GM04503 (cell line): ENCODE measurements at regions not wholly inside any gene's neighbourhood (a gene's known extent, or its start where the extent isn't known, plus 50 kb on each side); places are given as distances from the start of the nearest gene placed in this dataset.
A peak's percentile ranks its signal among the peaks of the same experiment; 100 is the strongest.

Source experiments
- DNase-seq: peaks from one replicate; pipeline ENCODE4 v3.0.0-alpha.2; 2012; ENCODE audit warnings: low read depth

DNA sequence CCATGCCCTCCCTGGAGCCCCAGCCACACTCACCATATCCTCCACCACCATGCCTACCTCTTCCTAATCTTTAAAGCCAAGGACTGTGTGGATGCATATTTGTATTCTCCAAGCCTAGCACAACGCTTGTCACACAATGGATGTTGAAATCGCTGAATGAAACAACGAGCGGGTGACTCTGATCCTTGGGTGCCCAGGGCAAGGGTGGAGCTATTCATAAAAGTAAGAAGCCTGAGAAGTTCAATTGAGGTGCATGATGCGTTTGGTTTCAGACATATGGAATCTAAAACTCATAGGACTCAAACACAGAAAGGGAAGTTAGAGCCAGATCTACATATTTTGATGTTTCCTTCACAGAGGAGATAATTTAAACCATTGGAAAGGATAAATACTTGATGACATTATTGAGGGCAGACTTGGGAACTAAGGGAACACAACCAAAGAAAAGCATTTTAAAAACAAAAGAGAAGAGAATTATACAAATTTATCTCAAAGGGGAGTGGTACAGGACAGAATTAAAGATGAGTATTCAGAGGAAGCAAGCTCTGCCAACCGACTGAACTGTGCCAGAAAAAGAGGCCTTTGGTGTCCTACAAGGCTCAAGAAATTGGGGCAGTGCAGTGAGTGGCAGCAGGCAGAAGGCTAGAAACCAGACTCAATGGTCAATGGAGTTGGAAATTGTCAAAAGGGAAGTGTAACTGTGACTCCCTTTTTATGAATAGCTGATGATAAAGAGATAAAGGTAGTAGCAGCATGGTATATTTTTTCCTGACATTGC is 200.6 kb upstream of the NCKAP5 start:
- DNase-seq, result no peak

DNA sequence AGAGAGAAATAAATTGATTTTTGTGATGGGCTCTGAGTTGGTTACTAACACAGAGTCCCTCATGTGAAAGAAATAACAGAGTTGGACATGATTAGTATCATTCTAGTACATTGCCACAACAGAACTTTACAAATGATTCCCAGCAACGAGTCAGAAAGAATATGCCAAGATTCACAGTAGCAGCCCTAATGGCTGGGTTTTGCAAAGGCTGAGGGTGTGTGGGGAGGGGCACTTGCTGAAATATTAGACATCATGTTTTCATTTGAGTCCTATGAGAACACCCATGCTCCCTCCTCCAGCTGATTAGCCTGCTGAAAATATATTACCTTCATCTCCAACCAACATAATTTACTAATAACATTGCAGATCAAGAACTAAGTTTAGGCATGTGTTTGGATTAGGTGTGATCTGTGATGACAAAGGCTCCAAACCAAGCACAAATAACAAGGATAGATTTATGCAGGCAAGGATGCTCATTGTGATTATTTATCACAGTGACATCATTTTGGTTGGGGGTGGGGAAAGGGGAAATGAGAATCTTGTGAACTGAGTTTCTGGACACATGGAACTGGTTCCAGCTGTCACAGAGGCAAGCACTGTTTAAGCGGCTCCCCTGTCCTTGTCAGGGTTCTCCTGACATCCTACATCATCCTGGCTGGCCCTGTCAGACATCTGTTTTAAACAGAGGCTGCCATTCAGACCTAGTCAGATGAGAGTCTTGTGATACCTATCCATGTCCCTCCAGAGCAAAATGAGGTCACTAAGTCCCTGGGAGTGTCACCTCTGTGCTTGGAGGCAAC is 205.8 kb upstream of the NCKAP5 start:
- no peak for DNase-seq

DNA sequence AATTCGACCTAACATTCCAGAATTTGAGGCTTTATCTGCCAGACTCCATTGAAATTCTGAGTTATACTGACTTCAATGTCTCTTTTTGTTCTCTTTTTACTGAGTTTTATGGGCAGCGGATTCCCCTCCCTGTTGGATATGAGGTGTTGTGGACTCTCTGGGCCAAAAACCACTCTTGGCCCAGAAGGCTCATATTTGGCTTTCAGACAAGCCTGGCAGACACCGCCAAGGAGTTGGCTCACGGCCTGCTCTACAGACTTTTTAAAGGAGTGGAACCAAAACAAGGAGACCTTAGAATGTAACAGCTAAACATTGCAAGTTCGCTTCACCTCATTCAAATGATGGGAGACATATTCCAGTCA is 206.4 kb upstream of the NCKAP5 start:
- no peak for DNase-seq

DNA sequence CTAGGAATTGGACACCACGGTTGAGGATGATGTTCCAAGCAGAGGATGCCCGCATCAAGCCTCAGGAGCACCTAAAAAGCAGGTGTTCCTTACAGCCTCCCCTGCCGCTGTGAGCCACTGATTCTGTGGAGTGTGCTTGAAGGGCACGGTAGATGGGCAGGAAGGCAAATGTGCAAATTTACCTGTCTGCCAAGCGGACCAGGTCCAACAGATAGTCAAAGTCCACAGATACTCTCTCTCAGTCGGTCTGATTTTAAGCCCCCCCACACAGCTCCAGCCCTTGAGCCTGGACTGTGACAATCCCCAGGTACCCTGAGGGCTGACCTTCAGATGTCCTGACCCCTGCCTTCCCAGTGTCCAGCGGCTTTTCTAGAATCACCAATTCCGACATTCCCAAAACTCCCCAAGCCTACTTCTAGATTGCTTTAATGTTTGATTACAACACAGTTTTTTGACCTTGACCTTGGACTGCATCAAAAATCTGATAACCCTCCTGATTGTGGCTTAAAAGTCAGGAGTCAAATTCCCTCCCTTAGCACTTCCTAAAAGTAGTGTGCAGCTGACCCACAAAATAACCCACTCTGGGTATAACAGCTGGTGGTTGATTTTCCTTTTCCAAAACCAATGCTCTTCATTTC is 208.8 kb upstream of the NCKAP5 start:
- DNase-seq, result no peak

DNA sequence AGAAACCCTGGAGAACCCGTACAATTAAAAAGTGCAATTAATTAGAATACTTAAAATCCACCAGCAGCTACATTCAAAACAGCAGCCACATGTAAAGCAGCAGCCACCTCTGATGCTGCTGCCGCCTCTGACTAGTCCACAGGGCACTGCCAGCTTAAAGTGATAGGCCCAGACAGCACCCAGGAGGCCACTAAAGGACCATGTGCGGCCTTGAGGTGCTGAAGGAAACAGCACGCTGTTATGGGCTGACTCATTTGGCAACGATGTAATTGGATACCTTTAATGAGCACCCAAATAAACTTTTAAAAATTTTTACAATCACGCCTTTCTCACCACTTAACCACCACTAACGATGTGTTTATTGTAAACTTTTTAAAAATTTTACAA is 209.3 kb upstream of the NCKAP5 start:
- no peak for DNase-seq

DNA sequence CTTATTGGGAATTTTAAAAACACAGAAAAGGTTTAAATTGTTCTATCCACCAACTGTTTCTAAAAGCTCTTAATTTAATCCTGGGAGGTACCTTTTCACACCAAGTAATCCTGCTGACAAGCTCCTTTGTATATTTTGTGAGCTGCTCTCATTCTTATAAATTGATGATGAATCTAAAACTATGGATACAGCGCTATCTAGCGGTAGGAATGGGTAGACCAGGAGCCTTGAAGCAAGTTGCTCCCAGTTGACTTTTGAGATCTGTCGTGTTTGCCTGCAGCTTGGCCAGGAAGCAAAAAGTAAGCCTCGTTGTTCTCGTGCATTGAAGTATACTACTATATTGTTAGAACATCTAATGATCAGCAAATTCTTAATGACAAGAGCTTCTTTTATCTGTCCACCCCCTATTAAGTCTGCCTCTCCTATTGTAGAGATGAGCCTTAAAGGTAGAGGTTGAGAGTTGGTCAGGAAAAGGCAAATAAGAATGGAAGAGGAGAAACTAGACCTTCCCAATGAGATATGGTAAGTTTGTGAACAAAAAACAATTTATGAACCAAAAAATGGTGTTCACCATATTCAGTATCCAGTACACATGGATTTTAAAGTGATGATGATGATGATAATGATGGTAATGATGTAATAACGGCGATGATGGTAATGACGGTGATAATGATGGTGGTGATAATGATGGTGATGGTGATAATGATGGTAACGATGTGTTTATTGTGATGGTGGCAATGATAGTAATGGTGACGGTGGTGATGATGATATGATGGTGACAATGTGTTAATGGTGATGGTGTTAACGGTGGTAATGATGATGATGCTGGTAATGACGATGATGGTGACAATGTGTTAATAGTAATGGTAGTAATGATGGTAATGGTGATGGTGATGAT is 212.1 kb upstream of the NCKAP5 start:
- no peak for DNase-seq

DNA sequence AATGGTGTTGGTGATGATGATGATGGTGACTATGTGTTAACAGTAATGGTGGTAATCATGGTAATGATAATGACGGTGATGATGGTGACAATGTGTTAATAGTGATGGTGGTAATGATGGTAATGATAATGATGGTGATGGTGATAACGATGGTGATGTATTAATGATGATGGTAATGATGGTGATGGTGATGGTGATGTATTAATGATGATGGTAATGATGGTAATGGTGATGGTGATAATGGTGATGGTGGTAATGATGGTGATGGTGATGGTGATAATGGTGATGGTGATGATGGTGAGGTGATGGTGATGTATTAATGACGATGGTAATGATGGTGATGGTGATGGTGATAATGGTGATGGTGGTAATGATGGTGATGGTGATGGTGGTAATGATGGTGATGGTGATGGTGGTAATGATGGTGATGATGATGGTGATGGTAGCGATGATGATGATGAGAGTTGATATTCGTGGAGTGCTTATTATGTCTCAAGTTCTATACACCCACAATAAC is 212.8 kb upstream of the NCKAP5 start:
- no peak for DNase-seq

DNA sequence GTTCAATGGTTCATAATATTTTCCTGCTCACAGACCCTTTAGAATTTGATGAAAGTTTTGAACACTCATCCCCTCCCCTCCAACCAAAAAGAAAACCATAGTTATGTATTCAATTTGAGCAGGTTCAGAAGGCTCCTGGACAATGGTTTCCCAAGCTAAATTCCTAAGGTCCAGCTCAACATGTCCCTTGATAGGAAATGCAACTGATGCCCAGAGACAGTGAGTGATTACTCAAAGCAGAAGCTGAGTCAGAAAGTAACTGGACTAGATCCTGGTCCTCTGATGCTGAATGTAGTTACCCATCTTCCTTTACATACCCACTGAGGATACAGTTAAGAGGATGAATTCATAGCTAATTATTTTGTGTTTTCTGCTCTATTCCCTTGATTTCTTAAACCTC is 218.9 kb upstream of the NCKAP5 start:
- peak; percentile 51 for DNase-seq

DNA sequence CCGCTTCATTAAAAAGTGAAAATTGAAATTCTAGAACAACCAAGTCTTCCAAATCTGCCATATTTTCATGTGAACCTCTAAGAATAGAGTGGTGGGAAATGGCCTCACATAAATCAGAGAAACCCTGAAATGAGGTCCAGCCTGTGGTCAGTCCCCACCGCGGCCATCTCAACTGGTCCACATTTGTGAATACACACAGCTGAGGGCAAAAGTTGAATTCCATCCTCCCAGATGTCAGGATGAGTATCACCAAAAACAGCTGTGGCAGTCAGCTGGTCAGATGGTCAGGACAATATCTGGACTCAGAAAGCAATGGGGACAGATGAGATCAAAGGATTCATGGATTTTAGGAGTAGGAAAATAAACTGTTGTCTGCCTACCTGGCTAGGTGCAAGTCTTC is 219.4 kb upstream of the NCKAP5 start:
- no peak for DNase-seq

DNA sequence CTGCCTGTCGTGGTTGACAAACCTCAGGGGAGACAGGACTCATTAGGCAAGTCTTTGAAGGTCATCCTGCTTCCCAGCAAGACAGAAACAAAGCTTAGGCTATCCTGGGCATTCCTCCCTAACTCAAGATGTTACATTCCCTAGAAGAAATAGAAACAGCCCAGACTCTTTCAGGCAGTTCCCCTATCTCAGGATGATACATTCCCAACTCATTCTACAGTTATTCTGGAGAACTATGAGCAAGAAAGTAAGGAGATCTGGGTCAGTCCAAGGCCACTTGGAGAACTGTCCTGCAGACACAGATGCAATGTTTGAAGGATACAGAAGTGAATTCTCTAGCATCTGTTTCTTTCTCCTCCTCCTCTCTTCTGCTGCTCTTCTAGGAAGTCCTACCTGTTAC is 220.1 kb upstream of the NCKAP5 start:
- DNase-seq, result no peak

DNA sequence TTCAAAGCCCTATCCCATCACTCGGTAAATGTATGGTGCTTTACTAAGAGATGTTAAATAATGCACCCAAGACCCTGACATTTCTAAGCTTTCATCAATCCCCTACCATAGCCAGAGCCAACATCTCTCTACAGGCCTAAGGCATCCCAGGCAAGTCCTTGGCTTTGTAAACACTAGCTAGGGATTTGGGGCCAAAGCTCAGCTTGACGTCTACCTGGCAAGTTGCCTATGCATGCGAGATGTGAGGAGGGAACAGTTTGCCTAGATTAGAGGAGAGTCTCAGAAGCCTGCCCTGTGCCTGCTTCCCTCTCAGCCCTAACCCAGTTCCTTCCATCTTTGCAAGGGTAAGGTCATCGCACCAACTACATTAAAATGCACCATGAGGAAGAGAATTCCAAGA is 221.5 kb upstream of the NCKAP5 start:
- no peak for DNase-seq

DNA sequence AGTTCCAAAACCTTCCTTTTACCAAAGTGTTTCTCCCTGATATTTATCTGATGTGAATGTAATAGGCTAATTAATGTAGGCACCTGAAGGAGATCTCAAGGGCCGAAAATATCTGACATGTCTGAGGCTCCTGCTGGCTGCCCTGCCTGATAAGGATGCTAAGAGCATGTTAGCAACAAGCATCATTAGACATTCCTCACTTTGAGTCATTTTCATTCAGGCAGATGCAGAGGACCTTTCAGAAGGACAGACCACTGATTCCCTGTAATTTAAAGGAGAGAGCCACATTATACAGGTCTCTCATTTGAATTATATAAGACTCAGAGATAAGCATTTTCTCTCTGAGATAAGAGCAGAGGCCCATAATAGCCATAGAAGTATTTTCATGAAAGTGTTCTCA is 222.4 kb upstream of the NCKAP5 start:
- no peak for DNase-seq

DNA sequence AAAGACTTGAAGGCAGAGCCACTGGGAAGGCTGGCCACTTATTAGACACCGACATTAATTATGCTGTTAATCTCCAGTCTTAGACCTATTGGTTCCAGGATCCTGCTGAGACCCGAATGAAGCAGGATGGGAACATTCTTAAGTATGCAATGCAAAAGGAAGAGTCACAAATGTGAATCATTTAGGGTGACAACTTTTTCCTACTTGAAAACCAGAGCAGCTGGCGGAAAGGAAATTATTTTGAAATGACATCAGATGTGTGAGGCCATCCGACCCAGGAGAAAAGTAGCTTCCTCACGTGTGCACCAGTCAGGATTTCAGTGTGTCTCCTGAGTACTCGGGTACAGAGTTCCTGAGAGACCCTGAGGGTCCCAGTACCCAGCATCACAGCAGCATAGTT is 222.9 kb upstream of the NCKAP5 start:
- DNase-seq, result peak; percentile 63

DNA sequence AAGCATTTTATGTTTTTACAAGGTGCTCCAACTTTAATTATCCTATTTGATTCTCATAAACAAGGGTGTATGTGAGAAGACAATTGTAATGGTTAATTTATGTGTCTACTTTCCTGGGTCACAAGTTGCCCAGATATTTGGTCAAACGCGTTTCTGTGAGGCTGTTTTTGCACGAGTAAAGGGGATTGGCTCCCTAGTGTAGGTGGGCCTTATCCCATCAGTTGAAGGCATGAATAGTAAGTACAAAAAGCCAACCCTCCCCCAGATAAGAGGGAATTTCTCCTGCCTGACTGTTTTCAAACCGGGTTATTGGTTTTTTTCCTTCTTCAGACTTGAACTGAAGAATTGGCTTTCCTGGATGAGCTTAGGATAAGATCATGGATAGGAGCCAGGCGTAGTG is 224.0 kb upstream of the NCKAP5 start:
- no peak for DNase-seq

DNA sequence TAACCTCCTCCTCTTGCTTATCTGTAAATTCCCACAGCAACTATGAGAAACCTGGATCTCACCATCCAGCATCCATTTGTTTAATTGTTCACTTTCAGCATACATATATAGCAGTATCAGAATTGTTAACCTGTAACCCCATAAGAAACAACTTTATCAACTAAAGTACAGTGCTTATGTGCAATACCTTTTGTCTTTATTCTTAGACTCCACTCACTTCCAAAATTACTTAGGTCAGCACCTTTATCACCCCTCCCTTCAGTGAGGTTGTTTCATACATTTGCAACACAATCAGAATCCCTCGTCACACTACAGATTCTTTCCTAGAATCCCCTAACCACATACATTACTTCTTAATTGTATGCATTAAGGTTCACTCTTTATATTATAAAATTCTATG is 225.9 kb upstream of the NCKAP5 start:
- no peak for DNase-seq

DNA sequence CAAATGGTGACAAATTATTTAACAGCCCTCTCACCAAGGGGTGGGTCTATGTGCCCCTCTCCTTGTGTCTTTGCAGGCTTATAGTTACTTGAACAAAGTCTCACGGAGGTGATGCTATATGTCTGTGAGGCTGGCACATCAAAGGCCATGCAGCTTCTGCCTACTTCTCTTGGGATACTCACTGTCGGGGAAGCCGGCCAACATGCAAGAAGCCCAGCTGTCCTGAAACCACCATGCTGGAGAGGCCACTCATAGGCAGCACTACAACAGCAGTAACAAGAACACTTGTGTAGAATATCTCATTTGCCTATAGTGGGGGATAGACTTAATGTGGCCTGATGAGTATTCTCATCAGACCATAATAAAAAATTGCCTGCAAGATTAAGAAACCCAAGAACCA is 233.7 kb upstream of the NCKAP5 start:
- no peak for DNase-seq

DNA sequence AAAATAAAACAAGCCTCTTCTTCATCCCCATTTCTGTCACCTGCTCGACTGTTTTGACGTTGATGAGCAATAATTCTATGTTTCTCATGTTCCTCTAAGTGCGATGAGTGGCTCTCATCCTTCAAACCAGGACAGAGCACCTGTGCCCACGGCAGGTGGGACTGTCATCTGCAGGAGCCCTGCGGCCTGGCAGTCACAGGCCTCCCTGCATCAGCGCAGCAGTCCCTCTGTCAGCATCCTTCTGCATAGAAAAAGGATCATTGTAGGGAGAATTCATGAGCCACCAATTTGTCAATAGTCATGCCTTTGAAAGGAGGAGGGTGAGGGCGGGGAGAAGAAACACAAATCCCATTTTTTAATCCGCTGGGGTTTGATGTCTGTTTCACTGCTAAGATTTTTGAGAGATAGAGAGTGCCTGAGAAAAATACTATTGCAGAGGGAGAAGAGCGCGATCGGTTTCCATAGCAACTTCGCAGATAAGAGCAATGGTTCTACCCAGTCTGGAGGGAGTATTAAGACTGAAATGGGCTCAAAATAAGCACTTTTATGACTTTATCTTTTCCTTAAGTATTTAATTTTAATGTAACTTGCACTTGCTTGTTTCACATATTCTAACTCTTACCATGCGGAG is 234.3 kb upstream of the NCKAP5 start:
- DNase-seq, result no peak

DNA sequence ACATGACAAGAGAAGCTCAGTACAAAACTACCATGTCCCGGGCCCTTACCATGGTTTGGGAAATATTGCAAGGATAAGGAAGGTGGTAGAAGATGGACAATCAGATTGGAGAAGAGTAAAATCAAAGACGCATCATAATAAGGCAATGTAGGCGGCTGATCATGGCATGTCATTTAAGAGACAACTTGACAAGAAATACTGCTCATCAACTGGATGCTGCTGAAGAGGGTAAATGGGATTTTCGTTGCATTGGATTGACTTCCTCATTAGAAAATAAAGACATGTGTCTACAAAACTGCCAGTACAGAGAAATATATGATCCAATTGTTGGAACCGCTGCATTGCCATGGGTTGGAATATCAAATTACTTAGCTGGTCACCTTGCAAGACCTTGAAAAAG is 238.3 kb upstream of the NCKAP5 start:
- no peak for DNase-seq

DNA sequence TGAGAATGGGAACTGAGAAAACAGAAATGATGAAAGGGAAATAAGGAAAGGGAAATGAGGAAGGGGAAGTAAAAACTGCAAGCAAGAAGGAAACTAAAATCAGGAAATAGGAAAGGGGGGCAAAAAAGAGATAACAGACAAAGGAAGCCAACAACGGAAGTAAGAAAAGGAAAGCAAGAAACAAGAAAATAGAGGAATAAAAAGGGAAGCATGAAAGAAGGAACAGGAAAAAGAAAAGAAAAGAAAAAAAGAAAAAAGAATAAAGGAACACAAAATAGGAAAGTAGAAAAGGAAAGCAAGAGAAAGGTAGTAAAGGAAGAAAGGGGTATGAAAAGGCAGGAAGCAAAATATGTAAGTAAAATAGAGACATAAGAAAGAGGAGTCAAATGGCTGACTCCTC is 241.2 kb upstream of the NCKAP5 start:
- no peak for DNase-seq

DNA sequence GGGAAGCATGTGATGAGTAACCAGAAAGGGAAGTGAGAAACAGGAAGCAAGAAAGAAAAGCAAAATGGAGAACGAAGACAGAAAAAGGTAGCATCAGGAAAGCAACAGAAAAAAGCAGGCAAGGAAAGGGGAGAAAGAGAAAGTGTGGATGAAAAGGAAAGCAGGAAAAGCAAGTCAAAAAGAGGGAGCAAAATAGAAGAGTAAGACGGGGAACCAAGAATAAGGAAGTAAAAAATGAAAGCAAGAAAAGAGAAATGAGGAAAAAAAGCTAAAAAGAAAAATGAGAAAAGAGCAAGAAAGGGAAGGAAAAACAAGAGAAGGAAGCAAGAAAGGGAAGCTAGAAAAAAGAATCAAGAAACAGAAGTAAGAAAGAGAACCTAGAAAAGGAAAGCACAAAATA is 242.3 kb upstream of the NCKAP5 start:
- no peak for DNase-seq

DNA sequence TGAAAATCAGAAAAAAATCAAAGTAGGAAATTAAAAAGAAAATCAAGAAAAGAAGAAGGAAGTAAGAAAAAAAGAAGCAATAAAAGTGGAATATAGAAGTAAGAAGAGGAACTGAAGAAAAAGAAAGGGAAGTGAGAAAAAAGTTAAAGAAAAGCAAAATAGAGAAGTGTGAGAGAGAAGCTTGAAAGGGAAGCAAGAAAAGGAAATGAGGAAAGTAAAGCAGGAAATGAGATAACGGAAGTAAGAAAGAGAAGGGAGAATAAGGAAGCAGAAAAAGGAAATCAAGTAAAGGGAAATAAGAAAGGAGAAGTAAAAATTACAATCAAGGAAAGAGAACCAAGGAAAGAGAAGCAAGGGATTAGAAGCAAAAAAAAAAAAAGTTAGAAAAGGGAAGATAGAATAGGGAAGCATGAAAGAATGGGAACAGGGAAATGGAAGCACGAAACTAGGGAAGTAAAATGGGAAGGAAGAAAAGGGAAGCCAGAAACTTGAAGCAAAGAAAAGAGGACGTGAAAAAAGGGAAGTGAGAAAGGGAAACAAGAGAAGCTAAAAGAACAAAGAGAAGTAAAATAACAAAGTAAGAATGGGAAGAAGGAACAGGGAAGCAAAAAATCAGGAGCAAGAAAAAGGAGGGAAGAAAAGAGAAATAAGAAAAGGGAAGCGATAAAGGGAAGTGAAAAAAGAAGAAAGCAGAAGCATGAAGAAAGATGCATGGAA is 243.3 kb upstream of the NCKAP5 start:
- DNase-seq, result no peak
